ENCODE measurements at regions not wholly inside any gene's neighbourhood (a gene's known extent, or its start where the extent isn't known, plus 50 kb on each side); places are given as distances from the start of the nearest gene placed in this dataset.

- Mint-ChIP-seq H3K27me3 (ENCODE audit: low read depth) (no peaks in the 10 kb centered on the region), H3K4me1 (no peaks in the 10 kb centered on the region), H3K27ac (no peak overlapping the region), H3K9me3 (peaks cover 12 to 14% of the 10 kb centered on the region in 2 experiments), H3K36me3 (ENCODE audit: insufficient read depth in 1 of 3, low read depth in 3 of 3) (peaks cover 4 to 9% (median 7%) of the 10 kb centered on the region in 3 experiments; a peak in 6 of 7 replicates), H3K4me3 (no peak overlapping the region)
- H3K9ac ChIP-seq (ENCODE audit: extremely low read depth, insufficient read length, low read length): no peak overlapping the region
- H3K79me1 ChIP-seq (ENCODE audit: insufficient read depth, low read depth, low read length, poor library complexity, severe bottlenecking): no peaks in the 10 kb centered on the region
- H3K23me2 ChIP-seq (ENCODE audit: insufficient read length, low read depth, low read length, poor library complexity, severe bottlenecking): no peaks in the 10 kb centered on the region
- H3K9me3 ChIP-seq (ENCODE audit: control insufficient read depth, low read depth, low read length): no peaks in the 10 kb centered on the region
- H3K4ac ChIP-seq (ENCODE audit: low read depth, low read length): no peak overlapping the region
- H4K5ac ChIP-seq (ENCODE audit: insufficient read length, low read depth, low read length): no peak overlapping the region
- no peak overlapping the region for H3K56ac ChIP-seq (ENCODE audit: insufficient read length, low read depth, low read length)
- H2BK15ac ChIP-seq (ENCODE audit: low read depth, low read length): no peak overlapping the region
- no peaks in the 10 kb centered on the region for H4K20me1 ChIP-seq (ENCODE audit: control insufficient read depth, insufficient read depth, insufficient read length)
- no peak overlapping the region for H3K14ac ChIP-seq (ENCODE audit: insufficient read depth, low read length)
- no peak for TF ChIP-seq CTCF (conservative IDR thresholded peaks at IDR 0.05)
- no peak overlapping the region for H3K18ac ChIP-seq (ENCODE audit: insufficient read length, low read depth, low read length)
- no peak overlapping the region for H2AFZ ChIP-seq (ENCODE audit: low read length)
- H2BK120ac ChIP-seq (ENCODE audit: low read depth, low read length, poor library complexity, severe bottlenecking): no peak overlapping the region
- no CpG with 5 or more reads among the region's 1 CpG for WGBS (ENCODE audit: extremely low coverage, insufficient read length, low lambda C conversion rate)
- no peak overlapping the region for H3T11ph ChIP-seq (ENCODE audit: low read length)
- H2BK5ac ChIP-seq (ENCODE audit: insufficient read length, low read length): no peak overlapping the region
- DNase-seq: no peak
- H3K23ac ChIP-seq (ENCODE audit: insufficient read length, low read depth, low read length): no peak overlapping the region
- H2BK20ac ChIP-seq (ENCODE audit: low read depth, low read length, poor library complexity, severe bottlenecking): no peak overlapping the region
- no peak overlapping the region for H4K91ac ChIP-seq (ENCODE audit: insufficient read length, low read depth, low read length)
- H3K79me2 ChIP-seq (ENCODE audit: insufficient read depth, low read length): no peaks in the 10 kb centered on the region
- H3K27ac ChIP-seq (ENCODE audit: insufficient read length, low read depth, low read length): no peak overlapping the region
- H2AK5ac ChIP-seq (ENCODE audit: insufficient read length, low read length): no peak overlapping the region
- H2BK12ac ChIP-seq (ENCODE audit: insufficient read length, low read depth, low read length): no peak overlapping the region
- no peaks in the 10 kb centered on the region for H3K4me1 ChIP-seq (ENCODE audit: insufficient read depth, low read length)
- H3K27me3 ChIP-seq (ENCODE audit: insufficient read depth, low read length): no peaks in the 10 kb centered on the region
- H3K4me2 ChIP-seq (ENCODE audit: insufficient read depth, insufficient read length, low read length): no peak overlapping the region
- no peak overlapping the region for H4K8ac ChIP-seq (replicated peaks; ENCODE audit: insufficient read length, low read depth, low read length)
Measured at GRCh38 chr3:74121761-74122160, 492.7 kb downstream of the CNTN3 start.

Data from H9 (cell line).